Neural cell (in vitro differentiated cells): ENCODE measurements at regions not wholly inside any gene's neighbourhood (a gene's known extent, or its start where the extent isn't known, plus 50 kb on each side); places are given as distances from the start of the nearest gene placed in this dataset.

Experiments used
- H2AFZ ChIP-seq: fragments of 200-600, 300-800 bp; sonication (generic), shearing (Covaris generic); 2 replicates; pipeline ENCODE4 v1.6.0; 2014; ENCODE audit warnings: low read depth, mild to moderate bottlenecking, antibody characterized with exemption, low read length, moderate library complexity
- H3F3A ChIP-seq: fragments of 200-600 bp; shearing (Covaris generic); 2 replicates; pipeline ENCODE4 v1.6.1; 2016; ENCODE audit warnings: mild to moderate bottlenecking, moderate library complexity, mixed read lengths, antibody characterized with exemption, low read length; ENCODE audit not compliant: insufficient read depth, poor library complexity, severe bottlenecking
- H3K27ac ChIP-seq: fragments of 200-600, 300-800 bp; sonication (generic), shearing (Covaris generic); 2 replicates; pipeline ENCODE4 v1.5.1; 2014; ENCODE audit warnings: mild to moderate bottlenecking, low read length, moderate library complexity
- H3K27me3 ChIP-seq: fragments of 300-800, 200-600 bp; sonication (generic), shearing (Covaris generic); 2 replicates; pipeline ENCODE4 v1.6.0; 2014; ENCODE audit warnings: mild to moderate bottlenecking, low read depth, low read length, moderate library complexity; ENCODE audit not compliant: insufficient read depth
- H3K36me3 ChIP-seq: fragments of 300-800, 200-600 bp; sonication (generic), shearing (Covaris generic); 2 replicates; pipeline ENCODE4 v1.5.1; 2014; ENCODE audit warnings: mild to moderate bottlenecking, antibody characterized with exemption, low read length, moderate library complexity; ENCODE audit not compliant: insufficient read depth
- H3K4me2 ChIP-seq: fragments of 300-800, 200-600 bp; sonication (generic), shearing (Covaris generic); 2 replicates; pipeline ENCODE4 v1.6.0; 2014; ENCODE audit warnings: mild to moderate bottlenecking, low read length
- H3K4me3 ChIP-seq: fragments of 300-800, 200-600 bp; sonication (generic), shearing (Covaris generic); 2 replicates; pipeline ENCODE4 v1.5.1; 2014; ENCODE audit warnings: mild to moderate bottlenecking, low read length, moderate library complexity
- H3K79me2 ChIP-seq: fragments of 200-600 bp; shearing (Covaris generic); replicated peaks from 2 replicates; pipeline ENCODE4 v1.6.0; 2014; ENCODE audit warnings: mild to moderate bottlenecking, low read length, moderate library complexity; ENCODE audit not compliant: insufficient read depth
- H3K9ac ChIP-seq: fragments of 300-800, 200-600 bp; sonication (generic), shearing (Covaris generic); 2 replicates; pipeline ENCODE4 v1.6.1; 2016; ENCODE audit warnings: mild to moderate bottlenecking, low read length, mixed read lengths
- H3K9me2 ChIP-seq: fragments of 200-600 bp; shearing (Covaris generic); 2 replicates; pipeline ENCODE4 v1.6.1; 2016; ENCODE audit warnings: mild to moderate bottlenecking, low read length, mixed read lengths; ENCODE audit not compliant: insufficient read depth
- H3K9me3 ChIP-seq: fragments of 200-600, 300-800 bp; sonication (generic), shearing (Covaris generic); 2 replicates; pipeline ENCODE4 v1.6.1; 2016; ENCODE audit warnings: mild to moderate bottlenecking, mixed run types, low read length, moderate library complexity, mixed read lengths
- H4K20me1 ChIP-seq: fragments of 200-600 bp; shearing (Covaris generic); 2 replicates; pipeline ENCODE4 v1.6.1; 2016; ENCODE audit warnings: mild to moderate bottlenecking, mixed run types; ENCODE audit not compliant: insufficient read depth
- CTCF ChIP-seq: fragments of 450-650 bp; IDR thresholded peaks from 2 replicates; pipeline ENCODE4 v1.5.1; 2014; ENCODE audit warnings: antibody characterized with exemption, mild to moderate bottlenecking, moderate library complexity; ENCODE audit not compliant: poor library complexity, severe bottlenecking
- EP300 ChIP-seq: fragments of 450-650 bp; conservative IDR thresholded peaks from 2 replicates; pipeline ENCODE4 v1.6.1; 2014; ENCODE audit warnings: antibody characterized with exemption, mild to moderate bottlenecking, moderate library complexity; ENCODE audit not compliant: poor library complexity, severe bottlenecking
- EZH2 ChIP-seq: fragments of 200-600, 300-800 bp; shearing (Covaris generic), sonication (generic); IDR thresholded peaks from 2 replicates; pipeline ENCODE4 v1.6.1; 2014; ENCODE audit warnings: antibody characterized with exemption, low read length, borderline replicate concordance, mild to moderate bottlenecking; ENCODE audit not compliant: insufficient read depth, poor library complexity, severe bottlenecking
- MXI1 ChIP-seq: fragments of 450-650 bp; conservative IDR thresholded peaks from 2 replicates; pipeline ENCODE4 v1.6.1; 2014; ENCODE audit warnings: antibody characterized with exemption, mild to moderate bottlenecking; ENCODE audit not compliant: poor library complexity, severe bottlenecking
- POLR2AphosphoS5 ChIP-seq: IDR thresholded peaks from 2 replicates; pipeline ENCODE4 v1.6.1; 2012
- RAD21 ChIP-seq: fragments of 450-650 bp; conservative IDR thresholded peaks from 2 replicates; pipeline ENCODE4 v1.6.1; 2014; ENCODE audit warnings: antibody characterized with exemption, mild to moderate bottlenecking, moderate library complexity
- REST ChIP-seq: IDR thresholded peaks from 2 replicates; pipeline ENCODE4 v1.6.1; 2012; ENCODE audit warnings: borderline replicate concordance
- SMC3 ChIP-seq: fragments of 450-650 bp; conservative IDR thresholded peaks from 2 replicates; pipeline ENCODE4 v1.6.1; 2014; ENCODE audit warnings: antibody characterized with exemption, mild to moderate bottlenecking, moderate library complexity; ENCODE audit not compliant: poor library complexity
- TAF1 ChIP-seq: IDR thresholded peaks from 2 replicates; pipeline ENCODE4 v1.6.1; 2012; ENCODE audit warnings: low read depth

- TF ChIP-seq EP300: no peak
- Histone ChIP-seq H3K9me3 (no peaks in the 10 kb centered on the region), H4K20me1 (no peaks in the 10 kb centered on the region), H3K36me3 (no peaks in the 10 kb centered on the region), H3K4me2 (no peak overlapping the region), H3K9me2 (no peaks in the 10 kb centered on the region), H3K4me3 (no peak overlapping the region), H2AFZ (no peak overlapping the region), H3F3A (no peaks in the 10 kb centered on the region), H3K27me3 (no peaks in the 10 kb centered on the region), H3K27ac (no peak overlapping the region), H3K9ac (no peak overlapping the region), H3K79me2 (no peaks in the 10 kb centered on the region)
Observed at GRCh38 chr6:55981660-55982059, 106.3 kb upstream of the BMP5 start.

- Histone ChIP-seq H3K9me2 (no peaks in the 10 kb centered on the region), H3K4me3 (no peak overlapping the region), H3K4me2 (no peak overlapping the region), H3K9ac (no peak overlapping the region), H4K20me1 (no peaks in the 10 kb centered on the region), H3K79me2 (no peaks in the 10 kb centered on the region), H3K36me3 (no peaks in the 10 kb centered on the region), H2AFZ (no peak overlapping the region), H3K27me3 (no peaks in the 10 kb centered on the region), H3F3A (no peaks in the 10 kb centered on the region), H3K9me3 (no peaks in the 10 kb centered on the region), H3K27ac (no peak overlapping the region)
- TF ChIP-seq CTCF (peak; percentile 83), TAF1 (no peak), RAD21 (peak; percentile 88), EZH2 (no peak), REST (no peak), SMC3 (peak; percentile 94), EP300 (no peak)
Observed at GRCh38 chr6:55980627-55981211, 105.3 kb upstream of the BMP5 start.

- no peak overlapping the region for H3K27ac ChIP-seq
- no peak overlapping the region for H2AFZ ChIP-seq
- H3K36me3 ChIP-seq: no peaks in the 10 kb centered on the region
- no peak overlapping the region for H3K9ac ChIP-seq
- no peaks in the 10 kb centered on the region for H3K9me3 ChIP-seq
- H3K9me2 ChIP-seq: no peaks in the 10 kb centered on the region
- no peaks in the 10 kb centered on the region for H3F3A ChIP-seq
- TF ChIP-seq RAD21 (no peak), SMC3 (no peak), CTCF (no peak), EP300 (no peak), MXI1 (no peak), REST (no peak), POLR2AphosphoS5 (no peak), EZH2 (no peak)
- H3K79me2 ChIP-seq: no peaks in the 10 kb centered on the region
- no peaks in the 10 kb centered on the region for H3K27me3 ChIP-seq
- H4K20me1 ChIP-seq: no peaks in the 10 kb centered on the region
- H3K4me2 ChIP-seq: no peak overlapping the region
- no peak overlapping the region for H3K4me3 ChIP-seq
Observed at GRCh38 chr6:55979526-55979925, 104.1 kb upstream of the BMP5 start.
